IMR-90 (cell line): ENCODE measurements at regions not wholly inside any gene's neighbourhood (a gene's known extent, or its start where the extent isn't known, plus 50 kb on each side); places are given as distances from the start of the nearest gene placed in this dataset.

Experiments used
- CHD1 ChIP-seq: IDR thresholded peaks from 2 replicates; pipeline ENCODE4 v1.6.1; 2012; ENCODE audit warnings: low read depth, low read length, improper control_type of control experiment
- CTCF ChIP-seq: conservative IDR thresholded peaks from 2 replicates; pipeline ENCODE4 v1.5.1; 2012; ENCODE audit warnings: mild to moderate bottlenecking, low read depth, low read length, improper control_type of control experiment
- FOS ChIP-seq: fragments of 150-350 bp; IDR thresholded peaks from 2 replicates; pipeline ENCODE4 v1.6.1; 2016; ENCODE audit warnings: low read depth, low read length
- POLR2A ChIP-seq: IDR thresholded peaks from 2 replicates; pipeline ENCODE4 v1.6.1; 2012; ENCODE audit warnings: mild to moderate bottlenecking, low read depth, low read length
- RAD21 ChIP-seq: IDR thresholded peaks from 2 replicates; pipeline ENCODE4 v1.6.1; 2012; ENCODE audit warnings: low read length, improper control_type of control experiment
- RCOR1 ChIP-seq: IDR thresholded peaks from 2 replicates; pipeline ENCODE4 v1.6.1; 2012; ENCODE audit warnings: mild to moderate bottlenecking, low read length, improper control_type of control experiment; ENCODE audit not compliant: insufficient replicate concordance
- USF2 ChIP-seq: fragments of 150-350 bp; IDR thresholded peaks from 2 replicates; pipeline ENCODE4 v1.6.1; 2017; ENCODE audit warnings: mild to moderate bottlenecking, antibody characterized with exemption, low read length, low read depth

- no peak for TF ChIP-seq USF2
- no peak for TF ChIP-seq CTCF
- TF ChIP-seq POLR2A: no peak
- no peak for TF ChIP-seq RCOR1
- TF ChIP-seq CHD1: no peak
- TF ChIP-seq RAD21: no peak
- no peak for TF ChIP-seq FOS
Observed at GRCh38 chr6:117781550-117781949, 106.3 kb downstream of the NUS1 start.
